ENCODE measurements at regions not wholly inside any gene's neighbourhood (a gene's known extent, or its start where the extent isn't known, plus 50 kb on each side); places are given as distances from the start of the nearest gene placed in this dataset.
A peak's percentile ranks its signal among the peaks of the same experiment; 100 is the strongest.
"Not testable (repeated sequence)": the region's sequence is repeated elsewhere in the genome, so short reads cannot be mapped to it uniquely, and the experiment has no call there.

DNA sequence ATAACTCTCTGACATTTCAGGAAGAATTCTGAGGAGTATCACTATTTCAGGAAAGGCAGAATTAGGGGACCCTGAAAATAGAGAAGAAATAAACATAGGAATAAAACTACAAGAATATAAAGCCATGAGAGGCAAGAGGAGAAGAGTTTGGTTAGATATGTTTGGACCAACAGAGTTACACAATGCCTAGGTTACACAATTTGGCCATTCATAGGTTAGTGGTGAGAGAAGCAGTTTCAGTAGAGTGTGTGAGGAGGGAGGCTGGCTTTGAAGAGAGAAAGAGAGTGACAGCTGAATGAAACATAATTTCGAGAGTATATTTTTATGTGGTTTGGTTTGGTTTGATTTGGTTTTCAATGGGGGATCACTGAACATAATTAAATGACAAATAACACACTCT, 783.2 kb upstream of the LRRN3 start:
- no peak overlapping the region for H4K8ac ChIP-seq (ENCODE audit: low read depth, low read length)
- H3K27ac ChIP-seq (ENCODE audit: low read depth, low read length), result no peak overlapping the region
- no peak overlapping the region for H3K56ac ChIP-seq (ENCODE audit: low read length)
- H2AK5ac ChIP-seq (ENCODE audit: low read length), result no peak overlapping the region
- H3K4ac ChIP-seq (ENCODE audit: low read depth, low read length), result no peak overlapping the region
- H3K23ac ChIP-seq (ENCODE audit: low read length), result no peak overlapping the region
- no peaks in the 10 kb centered on the region for H3K79me2 ChIP-seq (ENCODE audit: control insufficient read depth, insufficient read depth, low read length)
- H3K4me3 ChIP-seq (ENCODE audit: low read length), result no peak overlapping the region
- H3K79me1 ChIP-seq (ENCODE audit: low read length), result no peaks in the 10 kb centered on the region
- no peak for DNase-seq
- no peaks in the 10 kb centered on the region for H3K36me3 ChIP-seq (ENCODE audit: control insufficient read depth, insufficient read depth, low read length)
- no peak overlapping the region for H4K5ac ChIP-seq (ENCODE audit: low read length)
- H2BK120ac ChIP-seq (ENCODE audit: low read depth, low read length), result no peak overlapping the region
- H2BK5ac ChIP-seq (ENCODE audit: low read length), result no peak overlapping the region
- no peaks in the 10 kb centered on the region for H3K4me1 ChIP-seq (ENCODE audit: control insufficient read depth, low read depth, low read length)
- no peaks in the 10 kb centered on the region for H3K27me3 ChIP-seq (ENCODE audit: insufficient read depth, low read length, poor library complexity)
- H3K18ac ChIP-seq (ENCODE audit: low read length), result no peak overlapping the region
- H3K9ac ChIP-seq (ENCODE audit: low read length), result no peak overlapping the region
- 100% methylated on average over 1 of the region's 1 CpG for WGBS (ENCODE audit: extremely low coverage, insufficient coverage, low lambda C conversion rate)
- H2BK15ac ChIP-seq (replicated peaks; ENCODE audit: low read depth), result no peak overlapping the region
- no peak overlapping the region for H3K4me2 ChIP-seq (ENCODE audit: low read length)

DNA sequence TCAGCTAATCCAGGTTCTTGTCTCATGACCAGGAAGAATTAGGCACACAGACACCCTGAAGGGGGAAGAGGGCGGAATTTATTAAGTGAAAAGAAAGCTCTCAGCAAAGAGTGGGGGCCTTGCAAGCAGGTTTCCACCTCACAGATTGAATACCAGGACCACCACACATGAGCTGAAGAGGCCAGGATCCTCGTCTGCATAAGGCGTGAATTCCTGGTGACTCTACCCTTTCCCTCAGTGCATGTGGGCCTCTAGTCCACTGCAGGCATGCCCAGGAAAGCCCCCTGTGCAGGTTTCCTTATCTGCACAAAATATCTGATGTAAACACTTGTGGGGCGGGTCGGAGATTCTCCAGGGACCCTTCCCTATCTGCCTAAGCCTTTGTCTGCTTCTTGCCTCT, 782.1 kb upstream of the LRRN3 start:
- Histone ChIP-seq H3K79me2 (ENCODE audit: control insufficient read depth, insufficient read depth, low read length) (no peaks in the 10 kb centered on the region), H3K23ac (ENCODE audit: low read length) (no peak overlapping the region), H3K27me3 (ENCODE audit: insufficient read depth, low read length, poor library complexity) (no peaks in the 10 kb centered on the region), H4K8ac (ENCODE audit: low read depth, low read length) (no peak overlapping the region), H3K18ac (ENCODE audit: low read length) (no peak overlapping the region), H3K9ac (ENCODE audit: low read length) (no peak overlapping the region), H4K5ac (ENCODE audit: low read length) (no peak overlapping the region), H3K79me1 (ENCODE audit: low read length) (no peaks in the 10 kb centered on the region), H3K4me1 (ENCODE audit: control insufficient read depth, low read depth, low read length) (no peaks in the 10 kb centered on the region), H3K27ac (ENCODE audit: low read depth, low read length) (no peak overlapping the region), H3K56ac (ENCODE audit: low read length) (no peak overlapping the region), H3K4me2 (ENCODE audit: low read length) (no peak overlapping the region), H2BK120ac (ENCODE audit: low read depth, low read length) (no peak overlapping the region), H2BK5ac (ENCODE audit: low read length) (no peak overlapping the region), H3K4ac (ENCODE audit: low read depth, low read length) (no peak overlapping the region), H3K36me3 (ENCODE audit: control insufficient read depth, insufficient read depth, low read length) (no peaks in the 10 kb centered on the region), H3K4me3 (ENCODE audit: low read length) (no peak overlapping the region), H2AK5ac (ENCODE audit: low read length) (no peak overlapping the region), H2BK15ac (replicated peaks; ENCODE audit: low read depth) (no peak overlapping the region)
- WGBS (ENCODE audit: extremely low coverage, insufficient coverage, low lambda C conversion rate), result no CpG with 5 or more reads among the region's 5 CpGs
- DNase-seq, result peak; percentile 40

DNA sequence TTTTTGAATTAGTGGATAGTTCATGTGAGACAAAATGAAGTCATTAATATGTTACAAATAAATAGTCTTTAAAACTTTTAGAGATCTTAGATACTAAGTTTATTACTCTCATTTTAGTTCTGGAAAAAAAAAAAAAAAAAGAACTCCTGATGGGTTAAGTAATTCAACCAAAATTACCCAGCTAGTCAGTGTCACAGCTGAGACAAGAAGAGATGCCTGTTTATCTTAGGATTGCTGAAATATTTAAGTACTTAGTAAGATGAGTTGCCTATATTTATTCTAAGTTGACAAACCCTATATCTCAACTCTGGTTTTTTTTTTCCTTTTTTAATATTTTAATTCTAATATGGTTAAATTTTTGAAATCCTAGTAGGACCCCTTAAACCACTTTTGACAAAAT, 781.0 kb upstream of the LRRN3 start:
- Histone ChIP-seq H4K5ac (ENCODE audit: low read length) (no peak overlapping the region), H3K9ac (ENCODE audit: low read length) (no peak overlapping the region), H3K23ac (ENCODE audit: low read length) (no peak overlapping the region), H3K4ac (ENCODE audit: low read depth, low read length) (no peak overlapping the region), H4K8ac (ENCODE audit: low read depth, low read length) (no peak overlapping the region), H3K4me1 (ENCODE audit: control insufficient read depth, low read depth, low read length) (no peaks in the 10 kb centered on the region), H3K79me2 (ENCODE audit: control insufficient read depth, insufficient read depth, low read length) (no peaks in the 10 kb centered on the region), H2BK120ac (ENCODE audit: low read depth, low read length) (no peak overlapping the region), H2BK15ac (replicated peaks; ENCODE audit: low read depth) (no peak overlapping the region), H2BK5ac (ENCODE audit: low read length) (no peak overlapping the region), H3K27me3 (ENCODE audit: insufficient read depth, low read length, poor library complexity) (no peaks in the 10 kb centered on the region), H3K4me3 (ENCODE audit: low read length) (no peak overlapping the region), H3K27ac (ENCODE audit: low read depth, low read length) (no peak overlapping the region), H3K36me3 (ENCODE audit: control insufficient read depth, insufficient read depth, low read length) (no peaks in the 10 kb centered on the region), H3K4me2 (ENCODE audit: low read length) (no peak overlapping the region), H2AK5ac (ENCODE audit: low read length) (no peak overlapping the region), H3K79me1 (ENCODE audit: low read length) (no peaks in the 10 kb centered on the region), H3K18ac (ENCODE audit: low read length) (no peak overlapping the region), H3K56ac (ENCODE audit: low read length) (no peak overlapping the region)
- no peak for DNase-seq

DNA sequence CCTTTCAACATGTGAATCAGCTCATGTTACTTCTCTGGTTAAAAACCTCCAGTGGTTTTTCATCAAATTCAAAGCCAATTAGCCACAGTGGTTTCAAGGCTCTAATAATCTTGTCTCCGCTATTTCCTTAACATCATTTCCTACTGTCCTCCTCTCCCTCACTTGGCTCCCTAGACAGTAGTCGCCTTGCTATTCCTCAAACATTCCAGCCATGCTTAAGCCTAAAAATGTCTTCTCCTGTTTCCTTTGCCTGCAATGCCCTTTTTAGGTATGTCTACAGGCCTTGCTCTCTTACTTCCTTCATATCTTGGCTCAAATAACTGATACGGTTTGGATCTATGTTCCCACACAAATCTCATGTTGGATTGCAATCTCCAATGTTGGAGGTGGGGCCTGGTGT, 779.4 kb upstream of the LRRN3 start:
- Histone ChIP-seq H3K79me1 (ENCODE audit: low read length) (no peaks in the 10 kb centered on the region), H4K8ac (ENCODE audit: low read depth, low read length) (no peak overlapping the region), H2BK5ac (ENCODE audit: low read length) (no peak overlapping the region), H3K79me2 (ENCODE audit: control insufficient read depth, insufficient read depth, low read length) (no peaks in the 10 kb centered on the region), H3K4me3 (ENCODE audit: low read length) (no peak overlapping the region), H3K4me1 (ENCODE audit: control insufficient read depth, low read depth, low read length) (no peaks in the 10 kb centered on the region), H3K36me3 (ENCODE audit: control insufficient read depth, insufficient read depth, low read length) (no peaks in the 10 kb centered on the region), H3K4ac (ENCODE audit: low read depth, low read length) (no peak overlapping the region), H2BK120ac (ENCODE audit: low read depth, low read length) (no peak overlapping the region), H2BK15ac (replicated peaks; ENCODE audit: low read depth) (no peak overlapping the region), H4K5ac (ENCODE audit: low read length) (no peak overlapping the region), H3K9ac (ENCODE audit: low read length) (no peak overlapping the region), H3K23ac (ENCODE audit: low read length) (no peak overlapping the region), H3K4me2 (ENCODE audit: low read length) (no peak overlapping the region), H3K27me3 (ENCODE audit: insufficient read depth, low read length, poor library complexity) (no peaks in the 10 kb centered on the region), H3K27ac (ENCODE audit: low read depth, low read length) (no peak overlapping the region), H3K56ac (ENCODE audit: low read length) (no peak overlapping the region), H3K18ac (ENCODE audit: low read length) (no peak overlapping the region), H2AK5ac (ENCODE audit: low read length) (no peak overlapping the region)
- DNase-seq, result no peak
- no CpG with 5 or more reads among the region's 3 CpGs for WGBS (ENCODE audit: extremely low coverage, insufficient coverage, low lambda C conversion rate)

DNA sequence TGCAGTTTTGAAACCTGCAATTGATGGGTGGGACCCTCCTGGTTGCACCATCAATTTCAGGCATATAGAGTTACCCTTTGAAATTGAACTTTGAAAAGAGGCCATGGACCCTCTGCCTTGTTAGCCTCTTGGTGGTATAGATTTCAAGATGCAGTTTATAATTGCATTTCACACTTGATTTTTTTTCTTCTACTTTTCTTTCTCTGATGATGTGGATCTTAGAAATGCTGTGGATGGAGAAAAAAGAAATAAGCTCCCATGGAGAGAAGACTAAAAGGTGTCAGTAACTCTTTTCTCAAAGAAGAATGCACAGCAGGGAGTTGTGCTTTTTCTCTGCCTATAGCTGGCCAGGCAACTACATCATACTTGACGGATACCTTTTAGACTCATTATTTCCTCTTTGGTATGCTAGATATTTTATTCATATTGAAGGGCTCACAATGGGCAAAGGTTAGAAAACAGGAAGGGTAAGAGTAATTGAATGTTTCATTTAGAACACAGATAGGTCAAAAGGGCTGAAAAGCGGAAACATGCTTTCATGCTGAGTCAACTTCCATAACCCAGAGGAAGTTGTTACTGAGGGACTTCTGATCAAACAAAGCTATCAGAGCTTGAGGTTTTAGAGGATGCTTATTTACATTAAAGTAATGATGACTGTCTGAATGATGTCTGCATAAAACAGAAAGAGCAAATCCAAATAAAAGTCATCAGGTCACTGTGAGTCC, 773.2 kb upstream of the LRRN3 start:
- peak; percentile 18 for DNase-seq
- no peak overlapping the region for H2BK5ac ChIP-seq (ENCODE audit: low read length)
- H3K4me1 ChIP-seq (ENCODE audit: control insufficient read depth, low read depth, low read length), result no peaks in the 10 kb centered on the region
- no peaks in the 10 kb centered on the region for H3K79me1 ChIP-seq (ENCODE audit: low read length)
- no peak overlapping the region for H3K23ac ChIP-seq (ENCODE audit: low read length)
- H3K56ac ChIP-seq (ENCODE audit: low read length), result no peak overlapping the region
- no peak overlapping the region for H2AK5ac ChIP-seq (ENCODE audit: low read length)
- no peak overlapping the region for H3K4ac ChIP-seq (ENCODE audit: low read depth, low read length)
- H3K79me2 ChIP-seq (ENCODE audit: control insufficient read depth, insufficient read depth, low read length), result no peaks in the 10 kb centered on the region
- no peak overlapping the region for H3K27ac ChIP-seq (ENCODE audit: low read depth, low read length)
- no peaks in the 10 kb centered on the region for H3K27me3 ChIP-seq (ENCODE audit: insufficient read depth, low read length, poor library complexity)
- no peaks in the 10 kb centered on the region for H3K36me3 ChIP-seq (ENCODE audit: control insufficient read depth, insufficient read depth, low read length)
- H3K9ac ChIP-seq (ENCODE audit: low read length), result no peak overlapping the region
- no peak overlapping the region for H4K8ac ChIP-seq (ENCODE audit: low read depth, low read length)
- no peak overlapping the region for H3K4me3 ChIP-seq (ENCODE audit: low read length)
- H4K5ac ChIP-seq (ENCODE audit: low read length), result no peak overlapping the region
- H2BK120ac ChIP-seq (ENCODE audit: low read depth, low read length), result no peak overlapping the region
- no CpG with 5 or more reads among the region's 2 CpGs for WGBS (ENCODE audit: extremely low coverage, insufficient coverage, low lambda C conversion rate)
- no peak overlapping the region for H2BK15ac ChIP-seq (replicated peaks; ENCODE audit: low read depth)
- H3K4me2 ChIP-seq (ENCODE audit: low read length), result no peak overlapping the region
- H3K18ac ChIP-seq (ENCODE audit: low read length), result peak overlapping the region; percentile 39

DNA sequence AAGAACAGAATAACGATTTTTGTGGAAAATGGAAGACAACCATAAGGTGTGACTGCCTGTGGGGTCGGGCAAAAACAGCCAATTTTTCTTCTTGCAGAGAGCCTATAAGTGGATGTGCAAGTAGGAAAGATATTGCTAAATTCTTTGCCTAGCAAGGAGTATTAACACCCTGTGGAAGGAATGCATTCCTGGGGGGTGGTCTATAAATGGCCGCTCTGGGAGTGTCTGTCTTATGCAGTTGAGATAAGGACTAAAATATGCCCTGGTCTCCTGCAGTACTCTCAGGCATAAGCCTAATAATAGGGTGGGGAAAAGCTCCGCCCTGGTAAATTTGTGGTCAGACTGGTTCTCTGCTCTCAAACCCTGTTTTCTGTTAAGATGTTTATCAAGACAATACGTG, 770.6 kb upstream of the LRRN3 start:
- not testable (repeated sequence) for H3K27ac ChIP-seq (ENCODE audit: low read depth, low read length); H3K4me1 ChIP-seq (ENCODE audit: control insufficient read depth, low read depth, low read length); H3K56ac ChIP-seq (ENCODE audit: low read length); H4K8ac ChIP-seq (ENCODE audit: low read depth, low read length); H2AK5ac ChIP-seq (ENCODE audit: low read length); H2BK120ac ChIP-seq (ENCODE audit: low read depth, low read length); H3K79me2 ChIP-seq (ENCODE audit: control insufficient read depth, insufficient read depth, low read length); H3K4me3 ChIP-seq (ENCODE audit: low read length); H2BK5ac ChIP-seq (ENCODE audit: low read length); H2BK15ac ChIP-seq (replicated peaks; ENCODE audit: low read depth); H3K23ac ChIP-seq (ENCODE audit: low read length); H3K79me1 ChIP-seq (ENCODE audit: low read length); H4K5ac ChIP-seq (ENCODE audit: low read length); H3K27me3 ChIP-seq (ENCODE audit: insufficient read depth, low read length, poor library complexity); H3K4me2 ChIP-seq (ENCODE audit: low read length); H3K36me3 ChIP-seq (ENCODE audit: control insufficient read depth, insufficient read depth, low read length); H3K9ac ChIP-seq (ENCODE audit: low read length); H3K4ac ChIP-seq (ENCODE audit: low read depth, low read length); H3K18ac ChIP-seq (ENCODE audit: low read length)
- peak; percentile 18 for DNase-seq
- no CpG with 5 or more reads among the region's 5 CpGs for WGBS (ENCODE audit: extremely low coverage, insufficient coverage, low lambda C conversion rate)

Measured in mesendoderm (in vitro differentiated cells).